GM18868 (cell line): ENCODE measurements at regions not wholly inside any gene's neighbourhood (a gene's known extent, or its start where the extent isn't known, plus 50 kb on each side); places are given as distances from the start of the nearest gene placed in this dataset.
"Not testable (repeated sequence)": the region's sequence is repeated elsewhere in the genome, so short reads cannot be mapped to it uniquely, and the experiment has no call there.

Source experiments
- ATAC-seq: cut with Tn5 transposase; IDR thresholded peaks from one replicate; pipeline ENCODE4 v1.9.1; 2021; ENCODE audit warnings: mild to moderate bottlenecking, moderate library complexity; ENCODE audit not compliant: unreplicated experiment

DNA sequence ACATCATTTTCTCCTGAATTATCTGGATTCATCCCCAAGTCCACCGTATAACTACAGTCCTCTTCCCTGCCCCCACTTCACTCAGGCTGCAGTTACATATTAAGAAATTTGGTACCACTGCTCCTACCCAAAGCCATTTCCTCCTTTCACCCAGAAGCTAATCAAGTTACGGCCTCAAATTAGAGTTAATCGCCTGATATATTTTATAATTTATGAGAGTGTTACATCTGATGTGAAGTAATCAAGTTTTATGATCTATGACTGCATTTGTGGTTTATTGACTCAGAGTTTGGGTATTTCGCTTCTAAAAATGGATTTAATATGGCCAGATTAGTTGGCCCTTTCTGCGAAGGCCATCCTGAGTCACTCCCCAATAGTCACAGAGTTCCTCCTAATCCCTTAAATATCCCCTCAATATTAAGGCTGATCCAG, 223.6 kb upstream of the KIF2A start:
- ATAC-seq, result no peak

DNA sequence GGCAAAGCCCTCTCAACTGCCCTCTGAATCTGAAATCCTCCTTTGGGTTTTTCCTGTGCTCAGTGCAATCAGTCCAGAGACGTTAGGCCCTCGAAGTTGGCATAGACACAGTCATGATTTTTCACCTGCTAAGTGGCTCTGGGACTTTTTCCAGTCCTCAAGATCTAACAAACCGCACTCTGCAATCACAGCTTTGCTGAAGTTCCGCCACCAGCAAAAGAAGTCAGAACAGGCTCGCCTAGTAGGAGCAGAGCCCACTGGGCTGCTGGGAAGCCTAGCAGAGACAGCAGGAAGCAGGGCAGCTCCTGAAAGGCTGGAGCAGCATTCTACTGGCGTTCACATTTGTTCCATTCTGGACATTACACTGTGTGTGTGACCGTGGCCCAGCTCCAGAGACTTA, 222.8 kb upstream of the KIF2A start:
- ATAC-seq, result no peak

DNA sequence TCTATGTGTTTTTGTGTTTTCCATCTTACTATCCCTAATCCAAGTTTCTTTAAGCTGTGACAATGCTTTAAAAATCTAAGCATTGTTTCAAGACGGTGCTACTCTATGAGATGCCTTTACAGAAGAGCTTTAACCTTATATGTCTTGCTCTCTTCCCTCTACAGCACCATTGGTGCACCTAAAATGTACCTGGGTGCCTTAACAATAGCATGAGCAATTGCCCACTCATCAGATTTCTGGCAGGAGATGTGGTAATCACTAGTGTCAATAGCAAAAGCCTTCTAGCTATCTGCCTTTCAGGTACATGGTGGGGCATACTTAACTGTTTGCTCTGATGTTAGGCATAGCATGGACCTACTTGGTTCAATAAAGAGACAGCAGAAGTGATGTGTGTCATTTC, 222.3 kb upstream of the KIF2A start:
- no peak for ATAC-seq

DNA sequence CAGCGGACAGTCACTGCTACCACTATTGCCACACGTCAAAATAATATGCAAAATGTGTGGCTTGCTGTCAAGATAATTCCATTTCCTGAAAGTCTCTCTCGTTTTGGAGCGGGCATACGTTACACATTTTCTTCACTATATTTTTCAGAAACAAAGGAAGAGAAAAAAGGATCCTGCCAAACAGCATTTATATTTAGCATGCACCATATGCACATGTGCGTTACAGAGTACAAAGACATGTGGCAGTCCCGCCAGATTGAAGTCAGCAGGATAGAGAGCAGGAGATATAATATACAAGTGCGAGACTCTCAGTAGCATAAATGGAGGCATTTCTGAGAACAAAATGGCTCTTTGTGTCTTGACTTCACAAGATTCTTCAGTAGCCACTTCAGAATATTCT, 221.6 kb upstream of the KIF2A start:
- no peak for ATAC-seq

DNA sequence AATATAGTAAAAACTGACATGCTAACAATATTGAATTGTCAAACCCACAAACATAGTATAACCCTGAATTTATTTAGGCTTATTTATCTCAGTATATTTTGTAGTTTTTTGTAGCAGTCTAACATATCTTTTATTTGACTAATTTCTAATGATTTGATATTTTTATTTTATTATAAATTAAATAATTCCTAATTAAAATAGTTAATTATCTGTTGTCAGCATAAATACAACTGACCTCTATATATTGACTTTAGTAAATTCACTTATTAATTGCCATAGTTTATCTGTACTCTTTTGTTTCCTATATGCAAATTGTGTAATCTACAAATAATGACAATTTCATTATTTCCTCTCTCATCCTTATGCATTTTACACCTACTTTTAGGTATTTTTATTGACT, 215.1 kb upstream of the KIF2A start:
- no peak for ATAC-seq

DNA sequence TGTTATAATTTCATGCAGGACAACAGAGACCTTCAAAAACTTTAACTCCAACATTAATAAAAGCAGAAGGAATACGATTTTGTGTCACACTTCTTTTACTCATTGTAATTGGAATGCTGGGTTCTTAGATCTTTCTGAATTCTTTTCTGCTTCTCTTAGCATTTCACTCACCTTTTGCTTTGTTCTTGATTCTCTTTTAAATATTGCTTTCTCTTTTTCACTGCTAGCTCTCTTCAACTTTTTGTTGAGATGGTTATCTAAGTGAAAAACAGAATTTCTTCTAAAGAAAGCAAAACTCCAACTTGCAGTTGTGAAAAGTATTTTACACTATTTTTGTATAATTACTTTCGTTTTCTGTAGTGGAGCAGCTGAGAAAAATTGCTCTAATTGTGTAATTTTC, 212.6 kb upstream of the KIF2A start:
- no peak for ATAC-seq

DNA sequence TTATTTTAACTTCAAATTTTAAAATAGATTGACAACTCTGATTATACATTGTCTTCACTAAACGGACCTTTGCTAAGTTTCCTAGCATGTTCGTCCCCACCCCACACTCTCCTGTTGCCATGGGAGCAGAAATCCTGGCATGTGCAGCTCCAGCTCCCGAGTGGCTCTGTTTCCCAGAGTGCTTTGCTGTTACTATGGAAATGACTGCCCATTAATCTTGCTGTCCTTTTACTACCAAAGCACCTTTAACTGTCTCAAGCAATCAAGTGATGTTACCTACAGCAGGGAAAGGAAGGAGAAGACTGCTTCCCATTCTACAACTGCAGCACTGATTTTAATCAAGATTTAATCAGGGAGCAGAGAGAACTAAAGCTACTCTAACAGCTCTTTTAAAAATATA, 212.0 kb upstream of the KIF2A start:
- no peak for ATAC-seq

DNA sequence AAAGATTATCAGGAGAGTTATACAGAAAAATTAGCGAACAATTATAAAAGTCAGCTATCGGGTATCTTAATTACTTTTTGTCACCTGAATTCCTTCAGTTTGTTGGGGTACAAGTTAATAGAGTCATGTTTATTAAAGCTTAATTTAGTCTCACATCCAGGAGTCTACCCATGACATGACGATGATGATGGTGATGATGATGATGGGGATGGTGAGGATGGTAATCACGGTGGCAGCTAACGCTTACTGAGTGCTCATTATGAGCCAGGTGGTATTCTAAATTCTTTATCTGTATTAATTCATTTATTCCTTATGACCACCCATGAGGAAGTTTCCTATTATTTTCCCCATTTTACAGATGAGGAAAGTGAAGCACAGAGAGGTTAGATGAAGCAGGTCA, 208.6 kb upstream of the KIF2A start:
- no peak for ATAC-seq

DNA sequence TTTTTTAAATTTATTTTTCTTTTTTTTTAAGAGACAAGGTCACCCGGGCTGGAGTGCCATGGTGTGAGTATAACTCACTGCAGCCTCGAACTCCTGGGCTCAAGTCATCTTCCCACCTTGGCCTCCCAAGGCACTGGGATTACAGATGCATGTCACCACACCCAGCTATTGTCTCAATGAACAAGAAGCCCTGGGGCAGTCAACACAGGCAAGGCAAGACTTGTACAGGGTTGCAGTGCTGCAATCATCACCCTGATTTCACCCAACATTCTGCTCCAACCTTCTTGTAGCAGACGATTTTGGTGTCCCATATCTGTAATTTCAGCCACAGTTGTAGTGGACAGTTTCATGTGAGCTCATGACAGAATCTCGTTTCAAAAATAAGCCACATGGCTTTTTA, 205.8 kb upstream of the KIF2A start:
- no peak for ATAC-seq

DNA sequence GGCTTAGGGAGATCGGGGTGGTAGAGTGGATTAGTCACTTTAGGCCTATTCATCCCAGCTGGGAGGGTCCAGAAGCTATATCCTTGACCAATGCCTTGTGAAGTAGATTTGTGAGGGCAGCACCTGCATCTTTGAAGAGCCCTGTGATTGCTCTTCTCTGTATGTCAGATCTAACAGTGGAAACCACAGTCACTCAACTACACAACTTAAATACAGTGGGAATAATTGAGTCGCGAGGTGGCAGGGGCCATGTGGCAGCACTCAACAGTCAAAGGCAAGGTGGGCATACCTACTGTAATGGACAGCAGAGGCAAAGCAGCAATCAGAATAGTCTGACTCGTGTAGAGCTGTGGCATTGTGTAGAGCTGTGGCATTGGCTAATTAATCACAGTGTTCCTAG, 202.1 kb upstream of the KIF2A start:
- ATAC-seq, result not testable (repeated sequence)

DNA sequence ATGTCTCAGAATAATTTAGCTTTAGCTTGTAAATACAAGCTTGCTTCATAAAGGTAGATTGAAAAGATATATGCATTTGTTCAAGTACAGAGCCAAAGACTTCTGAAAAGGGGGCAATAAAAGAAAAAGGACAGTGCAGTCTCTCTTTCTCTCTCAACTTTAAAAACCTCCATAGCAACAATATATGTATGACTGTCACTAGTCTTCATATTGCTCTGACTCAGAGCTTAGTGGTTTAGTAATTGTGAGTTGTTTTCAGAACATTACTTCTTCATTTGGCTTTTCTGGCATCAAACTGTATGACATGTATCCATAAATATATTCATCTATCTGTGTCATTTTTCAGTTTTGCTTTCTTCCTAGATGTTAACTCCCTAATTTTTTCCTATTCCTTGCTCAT, 194.6 kb upstream of the KIF2A start:
- ATAC-seq, result no peak

DNA sequence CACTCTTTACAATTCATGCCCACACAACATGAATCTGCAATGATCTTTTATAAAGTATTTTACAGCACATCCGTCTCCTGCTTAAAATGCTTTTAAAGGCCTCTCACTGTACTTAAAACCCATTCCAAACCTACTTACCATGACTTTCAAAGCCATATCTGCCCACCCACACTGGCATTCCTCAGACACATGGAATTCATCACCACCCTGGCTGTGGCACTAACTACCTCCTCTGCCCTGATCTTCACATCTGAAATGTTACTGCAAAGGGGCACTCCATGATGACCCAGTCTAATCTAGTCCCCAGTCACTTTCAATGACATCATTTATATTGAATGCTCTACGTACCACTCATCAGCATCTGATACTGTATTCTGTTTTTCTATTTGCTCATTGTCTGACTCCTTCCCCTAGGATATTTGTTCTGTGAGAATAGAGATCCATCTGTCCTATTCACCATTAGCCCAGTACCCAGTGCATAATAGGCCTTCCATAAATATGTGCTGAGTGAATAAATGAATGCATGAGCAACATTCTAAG, 193.2 kb upstream of the KIF2A start:
- no peak for ATAC-seq

DNA sequence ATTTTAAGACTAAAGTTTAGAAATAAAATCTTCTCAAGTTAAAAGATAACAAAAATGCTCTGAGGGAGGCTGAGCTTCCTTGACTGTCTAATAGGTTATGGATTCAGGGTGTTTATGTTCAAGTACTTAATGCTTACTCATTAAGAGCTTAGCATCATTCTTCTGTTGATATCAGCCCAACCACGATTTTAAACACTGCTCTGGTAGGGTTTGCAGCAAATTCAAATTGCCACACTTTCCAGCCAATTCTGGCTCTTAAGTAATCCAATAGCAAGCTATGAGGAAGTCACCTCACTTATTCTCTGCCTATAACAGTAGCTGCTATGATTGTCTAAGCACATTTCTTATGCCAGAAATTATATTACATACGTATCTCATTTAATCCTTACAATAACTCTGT, 191.0 kb upstream of the KIF2A start:
- no peak for ATAC-seq

DNA sequence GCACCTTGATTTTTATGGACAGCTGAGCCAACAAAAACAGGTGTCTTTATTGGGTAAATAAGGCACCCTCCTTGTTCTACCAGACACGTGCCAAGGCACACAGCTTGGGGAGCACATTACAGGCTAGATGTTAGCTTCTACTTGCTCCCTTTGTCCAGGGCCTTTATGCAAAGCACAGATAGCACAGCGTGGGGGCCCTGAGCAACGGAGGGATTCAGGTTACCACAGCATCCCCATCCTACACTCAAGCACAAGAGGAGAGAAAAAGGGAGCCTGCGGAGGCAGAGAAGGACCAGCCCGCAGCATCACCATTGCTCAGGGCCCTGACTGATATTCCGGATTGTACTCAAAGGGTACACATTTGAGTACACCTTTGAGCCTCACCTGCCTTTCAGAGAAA, 181.7 kb upstream of the KIF2A start:
- ATAC-seq, result no peak

DNA sequence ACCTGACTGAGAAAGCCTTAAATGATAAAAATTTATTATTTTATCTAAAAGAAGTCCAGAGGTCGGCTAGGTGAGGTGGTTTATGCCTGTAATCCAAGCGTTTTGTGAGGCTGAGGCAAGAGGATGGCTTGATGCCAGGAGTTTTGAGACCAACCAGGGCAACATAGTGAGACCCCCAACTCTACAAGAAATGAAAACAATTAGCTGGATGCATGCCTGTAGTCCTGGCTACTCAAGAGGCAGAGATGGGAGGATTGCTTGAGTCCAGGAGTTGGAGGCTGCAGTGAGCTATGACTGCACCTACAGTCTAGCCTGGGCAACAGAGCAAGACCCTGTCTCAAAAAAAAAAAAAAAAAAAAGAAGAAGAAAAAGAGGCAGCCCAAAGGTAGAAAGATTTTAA, 179.9 kb upstream of the KIF2A start:
- ATAC-seq, result no peak

DNA sequence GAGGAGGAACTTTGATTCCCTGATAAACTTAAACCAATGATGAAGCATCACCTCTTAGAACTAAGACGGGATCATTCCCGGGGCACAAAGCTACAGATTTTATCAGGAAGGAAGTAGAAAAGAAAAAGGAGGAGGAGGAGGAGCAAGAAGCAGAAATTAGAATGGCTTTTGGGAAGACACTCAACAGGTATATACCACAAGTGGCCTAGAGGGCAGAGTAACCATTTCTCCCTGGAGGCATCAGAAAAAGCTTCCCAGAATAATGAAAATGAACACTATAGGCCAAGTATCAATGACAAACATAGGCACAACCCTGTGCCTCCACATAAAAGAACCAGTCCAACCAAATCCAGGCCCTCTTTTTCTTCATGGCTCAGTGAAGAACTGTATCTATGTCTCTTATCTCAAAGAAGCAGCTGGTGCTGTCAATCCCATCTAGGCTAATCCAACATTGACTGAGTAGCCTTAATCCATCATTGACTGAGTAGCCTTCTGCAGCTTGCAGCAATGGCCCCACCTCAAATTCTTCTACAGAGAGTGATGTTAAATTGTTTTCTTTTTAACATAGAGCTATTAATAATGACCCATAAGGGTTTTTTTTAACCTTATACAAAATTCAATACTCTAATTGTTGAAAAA, 178.8 kb upstream of the KIF2A start:
- no peak for ATAC-seq

DNA sequence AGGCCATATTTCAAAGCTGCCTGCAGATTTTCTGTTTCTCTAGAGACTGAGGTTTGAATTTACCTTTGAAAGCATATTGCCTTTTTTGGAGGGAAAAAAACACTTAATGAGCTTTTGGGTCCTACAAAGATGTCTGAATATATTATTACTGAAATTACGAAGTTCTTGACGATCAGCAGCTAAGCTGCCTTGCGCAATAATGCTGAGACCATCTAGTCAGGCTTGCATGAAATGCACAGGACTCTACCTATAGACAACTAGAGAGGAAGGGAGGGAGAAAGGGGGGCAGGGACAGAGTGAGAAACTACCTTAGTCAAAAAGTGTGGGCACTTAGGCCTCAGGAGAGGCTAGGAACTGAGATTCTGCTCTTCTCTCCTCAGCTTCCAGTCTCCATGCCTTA, 175.9 kb upstream of the KIF2A start:
- ATAC-seq, result no peak

DNA sequence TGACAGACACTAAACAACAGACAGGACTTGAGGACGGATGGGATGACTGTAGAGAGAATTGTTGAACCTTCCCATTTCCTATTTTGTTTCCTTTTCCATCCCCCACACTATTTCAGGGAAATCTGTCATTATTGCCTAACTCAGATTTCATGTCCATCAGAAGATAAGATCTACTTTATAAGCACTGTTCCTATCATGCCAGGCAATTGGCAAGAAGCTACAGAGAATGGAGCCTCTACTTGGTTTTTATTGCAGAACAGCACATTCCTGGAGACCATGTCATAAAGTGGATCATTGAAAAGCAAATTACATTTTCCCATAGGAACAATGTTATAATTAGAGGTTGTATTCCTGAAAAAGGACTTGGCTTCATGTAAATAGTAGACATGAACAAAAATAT, 173.7 kb upstream of the KIF2A start:
- ATAC-seq, result no peak

DNA sequence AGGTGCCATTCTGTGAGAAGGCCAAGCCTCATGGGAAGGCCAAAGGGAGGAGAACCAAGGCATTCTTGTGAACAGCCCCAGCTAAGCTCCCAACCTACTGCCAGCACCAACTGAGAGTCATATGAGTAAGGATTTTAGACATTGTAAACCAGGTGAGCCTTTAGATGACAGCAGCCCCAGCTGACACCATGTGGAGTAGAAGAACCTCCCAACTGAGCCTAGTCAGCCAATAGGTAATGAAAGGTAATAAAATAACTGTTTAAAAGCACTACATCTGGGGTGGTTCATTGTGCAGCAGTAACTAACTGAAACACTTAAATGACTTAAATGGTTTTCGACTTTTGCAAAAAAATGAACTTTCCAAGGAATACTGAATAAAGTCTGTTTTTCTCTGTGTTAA, 172.6 kb upstream of the KIF2A start:
- no peak for ATAC-seq

DNA sequence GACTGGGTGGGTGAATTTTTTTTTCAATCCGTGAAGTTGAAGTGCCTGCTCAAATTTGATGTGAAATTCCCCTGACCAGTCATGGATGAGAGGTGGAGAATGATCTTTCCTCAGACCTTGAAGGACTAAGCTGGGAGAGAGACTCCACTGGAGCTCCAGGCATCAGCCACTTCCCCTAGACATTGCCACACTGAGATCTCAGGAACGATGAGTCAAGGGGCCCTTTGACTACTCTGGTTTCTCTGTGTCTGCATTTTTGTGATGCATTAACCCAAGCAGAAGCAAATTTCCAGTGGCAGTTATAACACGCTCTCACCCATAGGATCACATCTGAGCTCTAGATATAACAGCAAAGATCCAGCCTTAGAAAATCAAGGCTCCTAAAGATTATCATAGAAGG, 171.2 kb upstream of the KIF2A start:
- no peak for ATAC-seq

DNA sequence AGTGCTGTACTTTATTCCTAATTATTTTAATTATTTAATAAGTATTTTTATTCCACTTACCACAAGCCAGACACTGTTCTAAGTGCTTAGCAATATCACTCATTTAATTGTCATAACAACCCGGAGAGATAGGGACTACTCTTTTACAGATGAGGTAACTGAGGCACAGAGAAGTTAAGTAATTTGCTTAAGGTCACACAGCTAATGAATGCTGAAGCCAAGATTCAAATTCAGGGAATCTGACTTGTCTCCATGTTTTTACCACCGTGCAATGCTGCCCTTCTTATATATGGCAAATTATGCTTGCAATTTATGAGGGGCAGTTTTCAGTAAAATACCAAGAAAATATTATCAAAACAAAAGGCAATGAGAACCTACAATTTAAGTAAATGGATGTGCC, 168.4 kb upstream of the KIF2A start:
- ATAC-seq, result no peak

DNA sequence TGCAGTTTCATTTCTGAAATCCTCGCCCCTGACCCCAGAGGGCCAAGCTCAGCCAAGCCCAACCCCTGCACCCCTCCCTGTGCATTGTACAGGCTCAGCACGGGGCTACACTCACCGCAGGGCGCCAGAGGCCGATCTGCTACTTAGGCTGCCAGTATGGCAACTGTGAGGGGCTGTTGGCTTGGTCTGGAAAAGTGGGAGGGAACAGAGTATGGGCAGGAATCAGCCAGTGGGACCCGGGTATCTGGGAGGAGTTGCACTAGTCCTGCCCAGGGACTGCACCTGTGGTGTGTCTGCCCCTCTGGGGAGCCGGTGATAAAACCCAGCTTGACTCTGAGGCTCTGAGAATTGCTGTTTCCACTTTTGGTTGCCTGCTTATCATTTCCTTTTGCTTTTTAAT, 167.4 kb upstream of the KIF2A start:
- ATAC-seq, result no peak

DNA sequence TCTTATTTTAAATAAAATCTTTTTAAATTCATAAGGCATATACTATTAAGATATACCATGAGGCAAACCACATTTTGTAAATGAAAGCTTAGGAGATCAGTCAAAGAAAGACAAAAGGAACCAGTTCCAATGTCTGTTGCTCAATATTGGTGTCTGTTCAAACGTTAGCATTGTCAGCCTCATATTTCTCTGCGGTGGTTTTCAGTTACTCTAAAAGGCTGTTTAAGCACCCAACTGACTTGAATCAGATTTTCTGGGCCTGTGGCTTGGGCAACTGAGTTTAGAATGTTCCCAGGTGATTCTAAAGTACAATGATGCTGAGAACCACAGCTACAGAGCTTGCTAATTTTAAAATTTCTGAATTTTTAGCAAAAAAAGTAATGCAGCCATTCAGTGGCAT, 166.3 kb upstream of the KIF2A start:
- no peak for ATAC-seq
